B cell (primary cell): ENCODE measurements at regions not wholly inside any gene's neighbourhood (a gene's known extent, or its start where the extent isn't known, plus 50 kb on each side); places are given as distances from the start of the nearest gene placed in this dataset.

Experiments
- ATAC-seq: fragments of 200-7000 bp; cut with Tn5 transposase; one replicate; pipeline ENCODE4 v1.10.0; 2021; ENCODE audit warnings: low read depth, mild to moderate bottlenecking, moderate number of reproducible peaks, moderate library complexity
- CTCF ChIA-PET: fragments of 350-600 bp; sonication (Branson Sonifier 250); formaldehyde crosslinking; loops from one replicate; lab custom pipeline; 2021; ENCODE audit warnings: antibody characterized with exemption, inconsistent platforms; lab: Charles Lee
- POLR2A ChIA-PET: fragments of 350-600 bp; sonication (Branson Sonifier 250); formaldehyde crosslinking; loops from one replicate; lab custom pipeline; 2021; ENCODE audit warnings: antibody characterized with exemption; lab: Charles Lee
- DNase-seq: peaks from one replicate; pipeline ENCODE4 v3.0.0; 2013
- H2AFZ ChIP-seq: 2 replicates; pipeline ENCODE4 v1.6.1; 2012; ENCODE audit warnings: mild to moderate bottlenecking, low read depth, low read length; ENCODE audit not compliant: insufficient read depth, poor library complexity, severe bottlenecking
- H3K27ac ChIP-seq, 2 donors: 1 replicate in 1 of 2; 2 replicates in 1 of 2; pipeline ENCODE4 v1.5.1; 2012 to 2013; ENCODE audit warnings: low read length in 2 of 2, mild to moderate bottlenecking in 2 of 2, moderate library complexity in 1 of 2
- H3K27me3 ChIP-seq, 4 experiments: fragments of 200-600 bp in 1 of 4; sonication (generic) in 1 of 4; replicated peaks in 1 of 4; 1 replicate in 2 of 4; 2 replicates in 2 of 4; pipeline versions ENCODE4 v1.6.1 to v1.7.0; 2013 to 2016; ENCODE audit warnings: low read length in 3 of 4, mild to moderate bottlenecking in 2 of 4, mixed read lengths in 1 of 4, moderate library complexity in 1 of 4; ENCODE audit not compliant: insufficient read depth in 4 of 4, control insufficient read depth in 3 of 4; ENCODE audit errors: control extremely low read depth in 1 of 4
- H3K36me3 ChIP-seq, 2 experiments: replicated peaks in 1 of 2; 1 replicate in 1 of 2; 2 replicates in 1 of 2; pipeline versions ENCODE4 v1.6.1 to v1.7.1; 2013; ENCODE audit warnings: low read length in 1 of 2; ENCODE audit not compliant: insufficient read depth in 2 of 2, control insufficient read depth in 1 of 2; ENCODE audit errors: control extremely low read depth in 1 of 2, extremely low read depth in 1 of 2
- H3K4me1 ChIP-seq, 2 donors: fragments of 200-600 bp in 1 of 2; sonication (generic) in 1 of 2; 1 replicate in 1 of 2; 2 replicates in 1 of 2; pipeline versions ENCODE4 v1.5.1 to v1.6.1; 2013 to 2017; ENCODE audit warnings: low read length in 2 of 2; ENCODE audit not compliant: control insufficient read depth in 2 of 2, insufficient read depth in 2 of 2
- H3K4me2 ChIP-seq: replicated peaks from 2 replicates; pipeline ENCODE3; 2012; ENCODE audit warnings: mild to moderate bottlenecking, low read depth, low read length; ENCODE audit not compliant: poor library complexity, severe bottlenecking
- H3K4me3 ChIP-seq, 5 experiments: fragments of 200-600 bp in 1 of 5; sonication (generic) in 1 of 5; 1 replicate in 3 of 5; 2 replicates in 2 of 5; pipeline versions ENCODE4 v1.5.1 to v1.7.0; 2011 to 2016; ENCODE audit warnings: low read length in 4 of 5, mild to moderate bottlenecking in 4 of 5, low read depth in 2 of 5, control low read depth in 1 of 5, moderate library complexity in 1 of 5; ENCODE audit not compliant: insufficient read depth in 1 of 5; ENCODE audit errors: control extremely low read depth in 1 of 5, extremely low read depth in 1 of 5
- H3K79me2 ChIP-seq: fragments of 200-600 bp; sonication (generic); one replicate; pipeline ENCODE4 v1.6.0; 2016; ENCODE audit warnings: low read length; ENCODE audit not compliant: control insufficient read depth, insufficient read depth
- H3K9ac ChIP-seq: fragments of 200-600 bp; sonication (generic); 2 replicates; pipeline ENCODE4 v1.6.1; 2017; ENCODE audit warnings: mild to moderate bottlenecking, low read length, moderate library complexity
- H3K9me3 ChIP-seq, 3 donors: one replicate each; pipeline versions ENCODE4 v1.6.1 to v1.7.1; 2013; ENCODE audit warnings: low read length in 2 of 3; ENCODE audit not compliant: control insufficient read depth in 2 of 3, insufficient read depth in 1 of 3; ENCODE audit errors: control extremely low read depth in 1 of 3
- H4K20me1 ChIP-seq: 2 replicates; pipeline ENCODE4 v1.6.0; 2012; ENCODE audit warnings: mild to moderate bottlenecking, low read length; ENCODE audit not compliant: insufficient read depth, control insufficient read depth, poor library complexity, severe bottlenecking
- H3K27ac Mint-ChIP-seq: one replicate; pipeline ENCODE4 v1.8.0; 2021; ENCODE audit warnings: mixed read lengths
- H3K27me3 Mint-ChIP-seq: one replicate; pipeline ENCODE4 v1.8.0; 2021; ENCODE audit warnings: mixed read lengths
- H3K4me1 Mint-ChIP-seq: one replicate; pipeline ENCODE4 v1.8.0; 2021; ENCODE audit warnings: mixed read lengths
- H3K4me3 Mint-ChIP-seq: one replicate; pipeline ENCODE4 v1.8.0; 2021; ENCODE audit warnings: mixed read lengths
- H3K9me3 Mint-ChIP-seq: one replicate; pipeline ENCODE4 v1.8.0; 2022; ENCODE audit warnings: mixed read lengths; ENCODE audit not compliant: insufficient read depth
- CTCF ChIP-seq: fragments of 200-600 bp; IDR thresholded peaks from one replicate; pipeline ENCODE4 v1.8.0; 2022; ENCODE audit warnings: antibody characterized with exemption, mild to moderate bottlenecking
- EZH2 ChIP-seq: IDR thresholded peaks from 2 replicates; pipeline ENCODE4 v1.6.1; 2012; ENCODE audit warnings: borderline replicate concordance, low read depth, mild to moderate bottlenecking, moderate library complexity, low read length; ENCODE audit not compliant: insufficient read depth, poor library complexity, severe bottlenecking
- WGBS: methylation state at CpG from one replicate; pipeline ENCODE4 v1.1.5; 2013; ENCODE audit warnings: missing lambda C conversion rate; ENCODE audit not compliant: insufficient coverage; 5-methylcytosine and 5-hydroxymethylcytosine counted together
- intact Hi-C: fragments of 100-400 bp; cut with micrococcal nuclease; formaldehyde crosslinking; loops from one replicate; pipeline ENCODE4 v1.10.0; 2022

GRCh38 chr5:159456261-159456660 lies 126.0 kb upstream of the IL12B start:
- H3K4me1 ChIP-seq: peaks cover 43 to 44% of the 10 kb centered on the region in 2 donors
- no peaks in the 10 kb centered on the region for H3K79me2 ChIP-seq
- H3K9ac ChIP-seq: no peak overlapping the region
- no peaks in the 10 kb centered on the region for H3K9me3 ChIP-seq
- no peaks in the 10 kb centered on the region for H3K27me3 ChIP-seq
- DNase-seq (no peak), ATAC-seq (no peak)
- H2AFZ ChIP-seq: no peak overlapping the region
- Mint-ChIP-seq H3K27ac (no peak overlapping the region), H3K27me3 (no peaks in the 10 kb centered on the region), H3K9me3 (no peaks in the 10 kb centered on the region), H3K4me3 (no peak overlapping the region), H3K4me1 (peaks cover 51% of the 10 kb centered on the region)
- H3K4me3 ChIP-seq: no peak overlapping the region
- TF ChIP-seq EZH2: no peak
- no peak for TF ChIP-seq CTCF
- no peak overlapping the region for H3K4me2 ChIP-seq
- ChIA-PET POLR2A (interaction anchor here (0.7 kb wide), 1 partner anchor 18 kb away, joined by 3 read pairs; no protein-coding TSS in a partner anchor), CTCF (interaction anchor here (2.7 kb wide), 1 partner anchor 12 kb away, joined by 7 read pairs; no protein-coding TSS in a partner anchor)
- intact Hi-C loops: no loop called here
- WGBS: 100% methylated on average over 1 of the region's 2 CpGs
- H3K27ac ChIP-seq: no peak overlapping the region
- H4K20me1 ChIP-seq: no peaks in the 10 kb centered on the region
- no peaks in the 10 kb centered on the region for H3K36me3 ChIP-seq

- H3K9me3 Mint-ChIP-seq: no peaks in the 10 kb centered on the region
- DNase-seq: peak; percentile 23
- no peak for TF ChIP-seq CTCF
- Histone ChIP-seq H2AFZ (no peak overlapping the region), H3K27ac (no peak overlapping the region), H3K27me3 (no peaks in the 10 kb centered on the region), H3K9me3 (no peaks in the 10 kb centered on the region), H3K79me2 (no peaks in the 10 kb centered on the region), H3K4me1 (peaks cover 43 to 44% of the 10 kb centered on the region in 2 donors), H3K36me3 (no peaks in the 10 kb centered on the region), H3K9ac (no peak overlapping the region), H4K20me1 (no peaks in the 10 kb centered on the region), H3K4me2 (no peak overlapping the region), H3K4me3 (no peak overlapping the region)
- POLR2A ChIA-PET: interaction anchor here (0.6 to 0.7 kb wide), 2 partner anchors 18 to 193 kb away, joined by 3 read pairs; no protein-coding TSS in a partner anchor
- peak; percentile 48 for ATAC-seq
- H3K27me3 Mint-ChIP-seq: no peaks in the 10 kb centered on the region
- peak overlapping the region; percentile 17 for H3K27ac Mint-ChIP-seq
- H3K4me3 Mint-ChIP-seq: no peak overlapping the region
- peaks cover 51% of the 10 kb centered on the region for H3K4me1 Mint-ChIP-seq
- intact Hi-C loops: no loop called here
- CTCF ChIA-PET: interaction anchor here (0.5 to 2.7 kb wide), 3 partner anchors 13 to 59 kb away, joined by 3 to 7 read pairs (median 3); no protein-coding TSS in a partner anchor
Measured at GRCh38 chr5:159456722-159457465, 126.6 kb upstream of the IL12B start.
